ENCODE measurements at regions not wholly inside any gene's neighbourhood (a gene's known extent, or its start where the extent isn't known, plus 50 kb on each side); places are given as distances from the start of the nearest gene placed in this dataset.

DNA sequence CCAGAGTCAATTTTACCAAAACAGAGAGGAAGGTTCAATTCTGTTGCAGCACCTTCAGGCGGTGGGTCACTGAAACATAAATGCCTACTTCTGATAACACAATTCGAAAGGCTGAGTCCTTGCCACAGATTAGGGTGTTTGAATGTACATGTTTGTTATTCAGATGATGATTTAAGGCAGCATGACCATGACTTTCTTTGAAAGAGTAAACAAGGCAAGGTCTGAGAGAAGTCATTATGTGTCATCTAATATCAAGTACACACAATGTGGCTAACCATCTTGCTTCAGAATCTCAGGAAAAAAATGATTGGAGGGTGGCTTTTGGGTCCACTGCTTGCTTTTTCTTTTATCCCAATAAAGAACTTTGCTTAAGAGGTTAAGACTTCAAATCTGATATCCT, 457.5 kb downstream of the TAF11L14 start:
- ATAC-seq = no peak

More for the DNA sequence above, 457.5 kb downstream of the TAF11L14 start:
- no peaks in the 10 kb centered on the region for H3F3A ChIP-seq (replicated peaks; ENCODE audit: low read depth)
- no peak overlapping the region for H3K4me3 Mint-ChIP-seq
- H3K36me3 ChIP-seq (ENCODE audit: insufficient read depth) = no peaks in the 10 kb centered on the region
- no peaks in the 10 kb centered on the region for H3K27me3 ChIP-seq (ENCODE audit: insufficient read depth)
- DNase-seq (ENCODE audit: low spot score) = no peak
- no peaks in the 10 kb centered on the region for H4K20me1 ChIP-seq (replicated peaks; ENCODE audit: insufficient read depth)
- H3K27ac ChIP-seq (ENCODE audit: low read depth) = no peak overlapping the region
- no peaks in the 10 kb centered on the region for H3K36me3 Mint-ChIP-seq (ENCODE audit: low read depth)
- H2AFZ ChIP-seq = peak overlapping the region; percentile 79
- no peak overlapping the region for H3K27ac Mint-ChIP-seq
- H3K4me3 ChIP-seq = no peak overlapping the region
- no peaks in the 10 kb centered on the region; the same call in 2 of the 3 replicates for H3K9me3 Mint-ChIP-seq
- no peaks in the 10 kb centered on the region for H3K4me1 Mint-ChIP-seq
- H3K27me3 Mint-ChIP-seq (ENCODE audit: insufficient read depth, low read depth, poor library complexity) = no peaks in the 10 kb centered on the region
- H3K79me2 ChIP-seq (replicated peaks; ENCODE audit: insufficient read depth) = no peaks in the 10 kb centered on the region
- TF ChIP-seq STAT1 (IDR thresholded peaks at IDR 0.05; ENCODE audit: unreplicated experiment) (no peak), POLR2AphosphoS5 (IDR thresholded peaks at IDR 0.05; ENCODE audit: low read depth) (no peak), EZH2 (IDR thresholded peaks at IDR 0.05; ENCODE audit: low read depth, unreplicated experiment) (no peak), NANOG (IDR thresholded peaks at IDR 0.05; ENCODE audit: borderline replicate concordance) (no peak), CREB1 (CRISPR knock-in tag; IDR thresholded peaks at IDR 0.05; ENCODE audit: low read depth) (no peak), ZNF114 (CRISPR knock-in tag; IDR thresholded peaks at IDR 0.05) (no peak), JUNB (IDR thresholded peaks at IDR 0.05; ENCODE audit: unreplicated experiment) (no peak), EZH2phosphoT487 (IDR thresholded peaks at IDR 0.05; ENCODE audit: unreplicated experiment) (no peak), ZNF331 (CRISPR knock-in tag; IDR thresholded peaks at IDR 0.05; ENCODE audit: low read depth) (no peak)
- TF ChIP-seq, protein P1, sequence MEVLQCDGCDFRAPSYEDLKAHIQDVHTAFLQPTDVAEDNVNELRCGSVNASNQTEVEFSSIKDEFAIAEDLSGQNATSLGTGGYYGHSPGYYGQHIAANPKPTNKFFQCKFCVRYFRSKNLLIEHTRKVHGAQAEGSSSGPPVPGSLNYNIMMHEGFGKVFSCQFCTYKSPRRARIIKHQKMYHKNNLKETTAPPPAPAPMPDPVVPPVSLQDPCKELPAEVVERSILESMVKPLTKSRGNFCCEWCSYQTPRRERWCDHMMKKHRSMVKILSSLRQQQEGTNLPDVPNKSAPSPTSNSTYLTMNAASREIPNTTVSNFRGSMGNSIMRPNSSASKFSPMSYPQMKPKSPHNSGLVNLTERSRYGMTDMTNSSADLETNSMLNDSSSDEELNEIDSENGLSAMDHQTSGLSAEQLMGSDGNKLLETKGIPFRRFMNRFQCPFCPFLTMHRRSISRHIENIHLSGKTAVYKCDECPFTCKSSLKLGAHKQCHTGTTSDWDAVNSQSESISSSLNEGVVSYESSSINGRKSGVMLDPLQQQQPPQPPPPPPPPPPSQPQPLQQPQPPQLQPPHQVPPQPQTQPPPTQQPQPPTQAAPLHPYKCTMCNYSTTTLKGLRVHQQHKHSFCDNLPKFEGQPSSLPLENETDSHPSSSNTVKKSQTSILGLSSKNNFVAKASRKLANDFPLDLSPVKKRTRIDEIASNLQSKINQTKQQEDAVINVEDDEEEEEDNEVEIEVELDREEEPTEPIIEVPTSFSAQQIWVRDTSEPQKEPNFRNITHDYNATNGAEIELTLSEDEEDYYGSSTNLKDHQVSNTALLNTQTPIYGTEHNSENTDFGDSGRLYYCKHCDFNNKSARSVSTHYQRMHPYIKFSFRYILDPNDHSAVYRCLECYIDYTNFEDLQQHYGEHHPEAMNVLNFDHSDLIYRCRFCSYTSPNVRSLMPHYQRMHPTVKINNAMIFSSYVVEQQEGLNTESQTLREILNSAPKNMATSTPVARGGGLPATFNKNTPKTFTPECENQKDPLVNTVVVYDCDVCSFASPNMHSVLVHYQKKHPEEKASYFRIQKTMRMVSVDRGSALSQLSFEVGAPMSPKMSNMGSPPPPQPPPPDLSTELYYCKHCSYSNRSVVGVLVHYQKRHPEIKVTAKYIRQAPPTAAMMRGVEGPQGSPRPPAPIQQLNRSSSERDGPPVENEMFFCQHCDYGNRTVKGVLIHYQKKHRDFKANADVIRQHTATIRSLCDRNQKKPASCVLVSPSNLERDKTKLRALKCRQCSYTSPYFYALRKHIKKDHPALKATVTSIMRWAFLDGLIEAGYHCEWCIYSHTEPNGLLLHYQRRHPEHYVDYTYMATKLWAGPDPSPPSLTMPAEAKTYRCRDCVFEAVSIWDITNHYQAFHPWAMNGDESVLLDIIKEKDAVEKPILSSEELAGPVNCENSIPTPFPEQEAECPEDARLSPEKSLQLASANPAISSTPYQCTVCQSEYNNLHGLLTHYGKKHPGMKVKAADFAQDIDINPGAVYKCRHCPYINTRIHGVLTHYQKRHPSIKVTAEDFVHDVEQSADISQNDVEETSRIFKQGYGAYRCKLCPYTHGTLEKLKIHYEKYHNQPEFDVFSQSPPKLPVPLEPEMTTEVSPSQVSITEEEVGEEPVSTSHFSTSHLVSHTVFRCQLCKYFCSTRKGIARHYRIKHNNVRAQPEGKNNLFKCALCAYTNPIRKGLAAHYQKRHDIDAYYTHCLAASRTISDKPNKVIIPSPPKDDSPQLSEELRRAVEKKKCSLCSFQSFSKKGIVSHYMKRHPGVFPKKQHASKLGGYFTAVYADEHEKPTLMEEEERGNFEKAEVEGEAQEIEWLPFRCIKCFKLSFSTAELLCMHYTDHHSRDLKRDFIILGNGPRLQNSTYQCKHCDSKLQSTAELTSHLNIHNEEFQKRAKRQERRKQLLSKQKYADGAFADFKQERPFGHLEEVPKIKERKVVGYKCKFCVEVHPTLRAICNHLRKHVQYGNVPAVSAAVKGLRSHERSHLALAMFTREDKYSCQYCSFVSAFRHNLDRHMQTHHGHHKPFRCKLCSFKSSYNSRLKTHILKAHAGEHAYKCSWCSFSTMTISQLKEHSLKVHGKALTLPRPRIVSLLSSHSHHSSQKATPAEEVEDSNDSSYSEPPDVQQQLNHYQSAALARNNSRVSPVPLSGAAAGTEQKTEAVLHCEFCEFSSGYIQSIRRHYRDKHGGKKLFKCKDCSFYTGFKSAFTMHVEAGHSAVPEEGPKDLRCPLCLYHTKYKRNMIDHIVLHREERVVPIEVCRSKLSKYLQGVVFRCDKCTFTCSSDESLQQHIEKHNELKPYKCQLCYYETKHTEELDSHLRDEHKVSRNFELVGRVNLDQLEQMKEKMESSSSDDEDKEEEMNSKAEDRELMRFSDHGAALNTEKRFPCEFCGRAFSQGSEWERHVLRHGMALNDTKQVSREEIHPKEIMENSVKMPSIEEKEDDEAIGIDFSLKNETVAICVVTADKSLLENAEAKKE (CRISPR knock-in tag; IDR thresholded peaks at IDR 0.05) = no peak
- TF ChIP-seq, protein P2, sequence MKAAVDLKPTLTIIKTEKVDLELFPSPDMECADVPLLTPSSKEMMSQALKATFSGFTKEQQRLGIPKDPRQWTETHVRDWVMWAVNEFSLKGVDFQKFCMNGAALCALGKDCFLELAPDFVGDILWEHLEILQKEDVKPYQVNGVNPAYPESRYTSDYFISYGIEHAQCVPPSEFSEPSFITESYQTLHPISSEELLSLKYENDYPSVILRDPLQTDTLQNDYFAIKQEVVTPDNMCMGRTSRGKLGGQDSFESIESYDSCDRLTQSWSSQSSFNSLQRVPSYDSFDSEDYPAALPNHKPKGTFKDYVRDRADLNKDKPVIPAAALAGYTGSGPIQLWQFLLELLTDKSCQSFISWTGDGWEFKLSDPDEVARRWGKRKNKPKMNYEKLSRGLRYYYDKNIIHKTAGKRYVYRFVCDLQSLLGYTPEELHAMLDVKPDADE (IDR thresholded peaks at IDR 0.05) = no peak
- TF ChIP-seq, protein P3, sequence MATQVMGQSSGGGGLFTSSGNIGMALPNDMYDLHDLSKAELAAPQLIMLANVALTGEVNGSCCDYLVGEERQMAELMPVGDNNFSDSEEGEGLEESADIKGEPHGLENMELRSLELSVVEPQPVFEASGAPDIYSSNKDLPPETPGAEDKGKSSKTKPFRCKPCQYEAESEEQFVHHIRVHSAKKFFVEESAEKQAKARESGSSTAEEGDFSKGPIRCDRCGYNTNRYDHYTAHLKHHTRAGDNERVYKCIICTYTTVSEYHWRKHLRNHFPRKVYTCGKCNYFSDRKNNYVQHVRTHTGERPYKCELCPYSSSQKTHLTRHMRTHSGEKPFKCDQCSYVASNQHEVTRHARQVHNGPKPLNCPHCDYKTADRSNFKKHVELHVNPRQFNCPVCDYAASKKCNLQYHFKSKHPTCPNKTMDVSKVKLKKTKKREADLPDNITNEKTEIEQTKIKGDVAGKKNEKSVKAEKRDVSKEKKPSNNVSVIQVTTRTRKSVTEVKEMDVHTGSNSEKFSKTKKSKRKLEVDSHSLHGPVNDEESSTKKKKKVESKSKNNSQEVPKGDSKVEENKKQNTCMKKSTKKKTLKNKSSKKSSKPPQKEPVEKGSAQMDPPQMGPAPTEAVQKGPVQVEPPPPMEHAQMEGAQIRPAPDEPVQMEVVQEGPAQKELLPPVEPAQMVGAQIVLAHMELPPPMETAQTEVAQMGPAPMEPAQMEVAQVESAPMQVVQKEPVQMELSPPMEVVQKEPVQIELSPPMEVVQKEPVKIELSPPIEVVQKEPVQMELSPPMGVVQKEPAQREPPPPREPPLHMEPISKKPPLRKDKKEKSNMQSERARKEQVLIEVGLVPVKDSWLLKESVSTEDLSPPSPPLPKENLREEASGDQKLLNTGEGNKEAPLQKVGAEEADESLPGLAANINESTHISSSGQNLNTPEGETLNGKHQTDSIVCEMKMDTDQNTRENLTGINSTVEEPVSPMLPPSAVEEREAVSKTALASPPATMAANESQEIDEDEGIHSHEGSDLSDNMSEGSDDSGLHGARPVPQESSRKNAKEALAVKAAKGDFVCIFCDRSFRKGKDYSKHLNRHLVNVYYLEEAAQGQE (IDR thresholded peaks at IDR 0.05; ENCODE audit: unreplicated experiment) = no peak
- TF ChIP-seq, protein P4, sequence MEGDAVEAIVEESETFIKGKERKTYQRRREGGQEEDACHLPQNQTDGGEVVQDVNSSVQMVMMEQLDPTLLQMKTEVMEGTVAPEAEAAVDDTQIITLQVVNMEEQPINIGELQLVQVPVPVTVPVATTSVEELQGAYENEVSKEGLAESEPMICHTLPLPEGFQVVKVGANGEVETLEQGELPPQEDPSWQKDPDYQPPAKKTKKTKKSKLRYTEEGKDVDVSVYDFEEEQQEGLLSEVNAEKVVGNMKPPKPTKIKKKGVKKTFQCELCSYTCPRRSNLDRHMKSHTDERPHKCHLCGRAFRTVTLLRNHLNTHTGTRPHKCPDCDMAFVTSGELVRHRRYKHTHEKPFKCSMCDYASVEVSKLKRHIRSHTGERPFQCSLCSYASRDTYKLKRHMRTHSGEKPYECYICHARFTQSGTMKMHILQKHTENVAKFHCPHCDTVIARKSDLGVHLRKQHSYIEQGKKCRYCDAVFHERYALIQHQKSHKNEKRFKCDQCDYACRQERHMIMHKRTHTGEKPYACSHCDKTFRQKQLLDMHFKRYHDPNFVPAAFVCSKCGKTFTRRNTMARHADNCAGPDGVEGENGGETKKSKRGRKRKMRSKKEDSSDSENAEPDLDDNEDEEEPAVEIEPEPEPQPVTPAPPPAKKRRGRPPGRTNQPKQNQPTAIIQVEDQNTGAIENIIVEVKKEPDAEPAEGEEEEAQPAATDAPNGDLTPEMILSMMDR (conservative IDR thresholded peaks at IDR 0.05; ENCODE audit: low read depth in 2 of 2) = no peak
- no peak overlapping the region for H3K4me2 ChIP-seq
- no peaks in the 10 kb centered on the region for H3K4me1 ChIP-seq (ENCODE audit: insufficient read depth)
- H3K9me2 ChIP-seq (ENCODE audit: insufficient read depth) = no peaks in the 10 kb centered on the region
